ENCODE measurements at regions not wholly inside any gene's neighbourhood (a gene's known extent, or its start where the extent isn't known, plus 50 kb on each side); places are given as distances from the start of the nearest gene placed in this dataset.
"Not testable (repeated sequence)": the region's sequence is repeated elsewhere in the genome, so short reads cannot be mapped to it uniquely, and the experiment has no call there.

- H3K9me3 ChIP-seq (ENCODE audit: insufficient read depth, low read depth, low read length) = no peaks in the 10 kb centered on the region
- H3K27me3 ChIP-seq (ENCODE audit: insufficient read depth, low read length, poor library complexity, severe bottlenecking) = no peaks in the 10 kb centered on the region
- no peaks in the 10 kb centered on the region for H3F3A ChIP-seq (ENCODE audit: low read depth)
- no peaks in the 10 kb centered on the region for H3K9me2 ChIP-seq (replicated peaks; ENCODE audit: low read depth, low read length)
- no peak overlapping the region for H2AFZ ChIP-seq (ENCODE audit: low read length)
- H3K4me1 ChIP-seq (ENCODE audit: insufficient read depth, low read length, poor library complexity, severe bottlenecking) = no peaks in the 10 kb centered on the region
- no peak for TF ChIP-seq EZH2phosphoT487 (IDR thresholded peaks at IDR 0.05; ENCODE audit: borderline replicate concordance)
- TF ChIP-seq CTCF (conservative IDR thresholded peaks at IDR 0.05; ENCODE audit: low read length) = no peak
- no peaks in the 10 kb centered on the region for H3K79me2 ChIP-seq (ENCODE audit: insufficient read depth, low read length)
- no peak overlapping the region for H3K9ac ChIP-seq (ENCODE audit: low read depth, low read length, poor library complexity, severe bottlenecking)
- H3K36me3 ChIP-seq (ENCODE audit: insufficient read depth, low read length) = no peaks in the 10 kb centered on the region
- no peaks in the 10 kb centered on the region for H4K20me1 ChIP-seq (ENCODE audit: insufficient read depth, low read length, poor library complexity, severe bottlenecking)
- no peak overlapping the region for H3K4me3 ChIP-seq (ENCODE audit: low read length, poor library complexity, severe bottlenecking)
- H3K4me2 ChIP-seq (ENCODE audit: low read depth, low read length, poor library complexity, severe bottlenecking) = no peak overlapping the region
These were observed 263.2 kb downstream of the KCNJ3 start for GRCh38 chr2:154961676-154962075.

GRCh38 chr2:154960802-154961583, 262.5 kb downstream of the KCNJ3 start:
- no peaks in the 10 kb centered on the region for H3K79me2 ChIP-seq (ENCODE audit: insufficient read depth, low read length)
- no peak overlapping the region for H2AFZ ChIP-seq (ENCODE audit: low read length)
- no peaks in the 10 kb centered on the region for H3K4me1 ChIP-seq (ENCODE audit: insufficient read depth, low read length, poor library complexity, severe bottlenecking)
- no peaks in the 10 kb centered on the region for H3K9me2 ChIP-seq (replicated peaks; ENCODE audit: low read depth, low read length)
- no peaks in the 10 kb centered on the region for H3K27me3 ChIP-seq (ENCODE audit: insufficient read depth, low read length, poor library complexity, severe bottlenecking)
- no peak overlapping the region for H3K4me2 ChIP-seq (ENCODE audit: low read depth, low read length, poor library complexity, severe bottlenecking)
- no peaks in the 10 kb centered on the region for H3K36me3 ChIP-seq (ENCODE audit: insufficient read depth, low read length)
- no peaks in the 10 kb centered on the region for H3F3A ChIP-seq (ENCODE audit: low read depth)
- H3K4me3 ChIP-seq (ENCODE audit: low read length, poor library complexity, severe bottlenecking) = no peak overlapping the region
- no peak overlapping the region for H3K9ac ChIP-seq (ENCODE audit: low read depth, low read length, poor library complexity, severe bottlenecking)
- TF ChIP-seq EZH2phosphoT487 (IDR thresholded peaks at IDR 0.05; ENCODE audit: borderline replicate concordance) (no peak), CTCF (conservative IDR thresholded peaks at IDR 0.05; ENCODE audit: low read length) (no peak)
- H4K20me1 ChIP-seq (ENCODE audit: insufficient read depth, low read length, poor library complexity, severe bottlenecking) = no peaks in the 10 kb centered on the region
- no peaks in the 10 kb centered on the region for H3K9me3 ChIP-seq (ENCODE audit: insufficient read depth, low read depth, low read length)

GRCh38 chr2:154952346-154952980, 254.0 kb downstream of the KCNJ3 start:
- H3K9me2 ChIP-seq (replicated peaks; ENCODE audit: low read depth, low read length) = no peaks in the 10 kb centered on the region
- no peaks in the 10 kb centered on the region for H4K20me1 ChIP-seq (ENCODE audit: insufficient read depth, low read length, poor library complexity, severe bottlenecking)
- H3K4me3 ChIP-seq (ENCODE audit: low read length, poor library complexity, severe bottlenecking) = no peak overlapping the region
- TF ChIP-seq EZH2phosphoT487 (IDR thresholded peaks at IDR 0.05; ENCODE audit: borderline replicate concordance) = no peak
- no peaks in the 10 kb centered on the region for H3K27me3 ChIP-seq (ENCODE audit: insufficient read depth, low read length, poor library complexity, severe bottlenecking)
- H3F3A ChIP-seq (ENCODE audit: low read depth) = no peaks in the 10 kb centered on the region
- no peaks in the 10 kb centered on the region for H3K4me1 ChIP-seq (ENCODE audit: insufficient read depth, low read length, poor library complexity, severe bottlenecking)
- H3K9ac ChIP-seq (ENCODE audit: low read depth, low read length, poor library complexity, severe bottlenecking) = no peak overlapping the region
- H3K79me2 ChIP-seq (ENCODE audit: insufficient read depth, low read length) = no peaks in the 10 kb centered on the region
- no peaks in the 10 kb centered on the region for H3K36me3 ChIP-seq (ENCODE audit: insufficient read depth, low read length)
- H3K4me2 ChIP-seq (ENCODE audit: low read depth, low read length, poor library complexity, severe bottlenecking) = no peak overlapping the region
- H2AFZ ChIP-seq (ENCODE audit: low read length) = no peak overlapping the region
- no peaks in the 10 kb centered on the region for H3K9me3 ChIP-seq (ENCODE audit: insufficient read depth, low read depth, low read length)

GRCh38 chr2:154947416-154947815, 248.9 kb downstream of the KCNJ3 start:
- H3K9me2 ChIP-seq (replicated peaks; ENCODE audit: low read depth, low read length); H3K36me3 ChIP-seq (ENCODE audit: insufficient read depth, low read length); H4K20me1 ChIP-seq (ENCODE audit: insufficient read depth, low read length, poor library complexity, severe bottlenecking); H3K4me2 ChIP-seq (ENCODE audit: low read depth, low read length, poor library complexity, severe bottlenecking); H3K9me3 ChIP-seq (ENCODE audit: insufficient read depth, low read depth, low read length); H3K9ac ChIP-seq (ENCODE audit: low read depth, low read length, poor library complexity, severe bottlenecking); H3K27me3 ChIP-seq (ENCODE audit: insufficient read depth, low read length, poor library complexity, severe bottlenecking); H3K79me2 ChIP-seq (ENCODE audit: insufficient read depth, low read length); H2AFZ ChIP-seq (ENCODE audit: low read length); H3K4me1 ChIP-seq (ENCODE audit: insufficient read depth, low read length, poor library complexity, severe bottlenecking); H3F3A ChIP-seq (ENCODE audit: low read depth); H3K4me3 ChIP-seq (ENCODE audit: low read length, poor library complexity, severe bottlenecking): not testable (repeated sequence)
